Activated CD8-positive, alpha-beta memory T cell treated with anti-CD3 and anti-CD28 coated beads, Interleukin-2, amount 50 U/mL, for 1 hour (primary cell): ENCODE measurements at regions not wholly inside any gene's neighbourhood (a gene's known extent, or its start where the extent isn't known, plus 50 kb on each side); places are given as distances from the start of the nearest gene placed in this dataset.

Experiments
- DNase-seq: peaks from one replicate; pipeline ENCODE4 v3.0.0-alpha.2; 2020; ENCODE audit errors: extremely low read depth

DNA sequence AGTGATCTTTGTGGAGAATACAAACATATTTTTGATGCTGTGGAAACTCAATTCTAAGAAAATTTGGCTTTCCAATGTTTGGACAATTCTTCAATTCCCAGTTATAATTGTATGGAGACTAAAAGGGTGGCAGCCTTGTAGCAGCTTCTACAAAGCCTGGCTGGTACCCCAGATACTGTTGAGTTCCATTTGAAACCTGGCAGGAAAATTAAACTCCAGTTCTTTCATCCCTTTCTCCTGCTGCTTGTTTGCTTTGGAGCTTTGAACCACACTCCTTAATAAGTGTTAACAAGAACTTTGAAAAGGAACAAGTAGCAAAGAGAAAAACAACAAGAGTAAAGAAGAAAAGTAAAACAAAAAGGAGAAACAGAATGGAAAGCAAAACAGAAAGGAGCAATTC is 172.6 kb upstream of the ADAMTS5 start:
- no peak for DNase-seq

DNA sequence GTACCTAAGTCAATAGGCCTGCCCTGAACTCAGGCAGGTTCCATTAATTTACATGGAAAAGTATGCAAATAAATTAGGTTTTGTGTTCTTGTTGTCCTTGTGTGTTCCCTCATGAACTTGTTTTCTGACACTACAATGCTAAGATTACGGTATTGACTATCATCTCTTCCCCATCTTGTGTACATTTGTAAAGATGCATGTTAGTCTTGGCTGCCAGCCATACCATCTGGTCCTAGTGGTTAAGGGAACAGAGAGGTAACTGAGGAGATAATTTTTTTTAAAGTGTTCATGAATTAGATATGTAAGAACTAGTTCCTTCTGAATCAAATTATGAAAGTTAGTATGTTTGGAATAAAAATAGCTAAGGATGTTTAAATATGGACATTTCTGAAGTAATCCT is 167.6 kb upstream of the ADAMTS5 start:
- no peak for DNase-seq

DNA sequence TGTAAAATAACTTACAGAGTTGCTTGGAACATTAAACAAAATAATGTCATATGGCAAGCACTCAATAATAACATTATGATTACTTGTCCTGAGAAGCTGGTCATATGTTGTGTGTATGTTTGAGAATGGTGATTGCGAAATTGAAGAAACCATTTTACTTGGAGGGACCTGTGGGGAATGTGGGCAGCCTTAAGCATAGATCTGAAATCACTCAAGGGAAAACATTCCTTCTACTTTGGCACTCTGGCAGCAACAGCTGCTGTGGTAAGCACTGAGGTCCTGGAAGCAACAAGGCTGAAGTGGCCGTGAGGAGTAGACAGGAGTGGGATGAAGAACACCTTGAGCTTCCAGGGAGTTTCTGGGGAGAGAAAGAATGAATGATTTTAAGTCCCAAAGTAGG is 165.4 kb upstream of the ADAMTS5 start:
- no peak for DNase-seq

DNA sequence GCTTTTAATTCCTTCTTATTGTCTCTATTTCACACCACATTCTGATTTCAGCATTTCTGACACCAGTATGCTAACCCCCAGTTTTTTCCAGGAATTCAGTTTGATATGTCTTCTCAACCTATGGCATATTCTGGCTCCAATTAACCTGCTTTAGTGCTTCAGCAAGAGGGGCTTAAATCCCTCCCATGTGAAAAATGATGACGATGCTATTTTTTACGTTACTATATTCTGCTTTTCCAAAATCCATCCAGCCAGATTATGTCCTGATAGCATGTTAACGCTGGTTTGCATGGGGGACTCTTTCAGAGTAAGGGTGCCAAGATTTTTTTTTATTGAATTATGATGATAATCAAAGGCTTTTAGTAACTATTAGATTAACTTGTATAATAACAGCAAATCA is 163.3 kb upstream of the ADAMTS5 start:
- DNase-seq = no peak

DNA sequence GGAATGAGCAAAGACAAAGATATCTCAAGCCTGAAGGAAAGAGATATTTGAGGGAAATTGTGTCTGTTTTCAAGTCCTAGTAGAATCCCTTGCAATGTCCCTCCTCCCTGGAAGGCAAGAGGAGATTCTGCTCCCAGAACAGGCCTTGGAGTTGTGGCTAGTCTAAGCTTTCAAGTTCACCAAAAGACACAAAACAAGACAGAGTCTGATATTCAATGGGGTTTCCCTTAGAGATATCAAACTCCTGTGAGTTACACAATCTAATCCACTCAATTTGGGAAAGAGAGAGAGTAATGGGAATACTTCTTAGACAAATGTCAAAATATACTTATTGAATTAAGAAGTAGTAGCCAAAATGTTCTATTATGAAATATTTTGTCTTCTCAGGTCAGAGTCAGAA is 162.8 kb upstream of the ADAMTS5 start:
- DNase-seq = no peak

DNA sequence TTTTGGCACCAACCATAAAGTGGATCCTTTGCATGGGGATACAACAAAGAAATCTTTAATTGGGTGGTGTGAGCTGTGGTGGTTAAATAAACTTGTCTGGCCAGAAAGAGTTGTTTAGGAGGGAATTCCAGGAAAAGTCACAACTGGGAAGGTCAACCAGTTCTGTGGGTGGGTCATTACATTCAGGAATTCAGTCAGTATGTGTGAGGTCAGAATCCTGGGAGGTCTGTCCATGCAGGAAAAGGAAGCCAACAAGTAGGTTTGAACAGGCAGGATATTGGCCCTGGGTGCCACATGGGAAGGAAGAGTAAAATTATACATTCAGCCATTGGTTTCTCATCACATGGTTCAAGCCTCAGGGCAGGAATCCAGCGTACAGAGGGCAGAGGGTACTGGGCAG is 162.3 kb upstream of the ADAMTS5 start:
- DNase-seq = no peak

DNA sequence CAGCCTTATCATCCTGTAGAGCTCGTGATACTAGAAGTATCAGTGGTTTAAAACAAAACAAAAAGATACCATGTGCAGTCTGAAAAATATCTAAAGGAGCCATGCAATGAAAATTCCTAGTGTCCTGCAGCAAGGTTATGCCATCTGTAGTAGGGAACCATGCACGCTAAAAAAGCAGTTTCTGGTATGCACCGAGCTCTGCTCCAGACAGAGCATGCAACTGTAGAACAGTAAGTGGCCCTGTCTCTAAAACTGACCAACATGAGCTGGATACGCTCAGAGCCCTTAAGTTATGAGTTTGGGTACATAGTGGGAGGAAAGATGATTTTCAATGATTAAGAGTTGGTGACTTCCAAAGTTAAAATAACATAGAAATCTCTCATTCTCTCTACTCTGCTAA is 159.3 kb upstream of the ADAMTS5 start:
- no peak for DNase-seq

DNA sequence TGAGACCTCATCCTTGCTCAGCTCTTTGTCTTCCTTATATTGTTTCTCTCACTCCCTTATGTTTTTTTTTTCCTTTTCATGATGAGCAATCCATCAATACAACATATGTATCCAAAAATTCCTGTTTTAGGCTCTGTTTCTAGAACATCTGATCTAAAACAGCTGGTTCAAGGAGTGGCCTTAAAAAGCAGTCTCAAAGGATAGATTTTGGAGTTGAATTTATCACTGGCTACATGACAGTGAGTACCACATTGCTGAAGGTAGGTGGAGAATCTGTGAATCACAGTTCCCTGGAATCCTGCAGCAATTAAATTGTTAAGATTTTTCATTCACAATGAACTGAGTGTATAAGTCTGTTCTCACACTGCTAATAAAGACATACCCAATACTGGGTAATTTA is 155.8 kb upstream of the ADAMTS5 start:
- no peak for DNase-seq

DNA sequence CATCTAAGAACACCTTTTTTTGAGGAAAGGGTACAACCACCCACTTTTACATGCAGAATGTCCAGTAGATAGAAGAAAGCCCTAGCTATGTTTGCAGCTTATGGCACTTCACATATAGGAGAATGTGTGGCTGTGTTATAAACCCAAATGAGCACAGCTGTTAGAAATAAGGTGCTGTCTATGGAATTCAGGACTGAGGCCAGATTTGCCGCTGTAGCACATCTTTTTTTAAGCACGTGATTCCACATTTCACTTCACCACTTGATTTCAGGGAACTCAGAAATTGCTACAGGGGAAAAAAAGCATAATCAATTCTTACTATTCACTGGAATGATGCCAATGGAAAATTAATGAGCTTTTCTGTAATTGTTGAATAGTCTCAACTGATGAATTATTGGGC is 147.2 kb upstream of the ADAMTS5 start:
- no peak for DNase-seq

DNA sequence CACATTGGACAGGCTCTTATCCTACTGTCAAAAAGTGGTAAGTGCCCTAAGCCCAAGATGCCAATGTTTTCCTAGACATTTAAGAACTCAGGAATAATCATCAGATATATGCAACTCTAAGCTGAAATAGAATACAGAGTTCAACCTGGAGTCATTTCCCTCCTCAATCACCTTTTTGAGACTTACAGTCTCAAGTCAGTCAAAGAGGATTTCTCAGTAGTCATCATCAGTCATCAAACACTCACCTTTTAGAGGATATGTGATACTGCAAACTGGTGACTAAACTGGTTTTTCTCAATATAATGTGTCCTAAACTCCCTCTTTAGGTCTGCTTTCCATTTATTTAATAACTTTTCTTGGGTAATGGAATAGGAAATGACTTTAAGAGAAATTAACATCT is 145.3 kb upstream of the ADAMTS5 start:
- no peak for DNase-seq

DNA sequence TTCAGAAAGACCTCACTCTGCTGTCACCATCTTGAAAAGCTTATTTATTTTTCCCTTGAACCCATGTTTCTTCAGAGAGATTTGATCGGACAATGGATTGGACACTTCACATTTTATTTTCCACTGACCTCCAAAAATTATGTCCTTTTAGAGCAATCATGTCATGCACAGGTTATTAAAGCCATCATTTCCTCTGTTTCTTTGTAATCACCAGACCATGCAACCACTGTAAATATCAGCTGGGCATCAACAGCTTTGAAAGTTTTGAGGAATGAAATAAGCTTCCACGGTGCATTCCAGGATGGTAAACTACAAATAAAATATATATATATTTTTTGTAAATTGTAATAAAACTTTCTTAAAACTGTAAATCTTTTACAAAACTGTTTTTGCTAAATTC is 144.1 kb upstream of the ADAMTS5 start:
- DNase-seq = no peak

DNA sequence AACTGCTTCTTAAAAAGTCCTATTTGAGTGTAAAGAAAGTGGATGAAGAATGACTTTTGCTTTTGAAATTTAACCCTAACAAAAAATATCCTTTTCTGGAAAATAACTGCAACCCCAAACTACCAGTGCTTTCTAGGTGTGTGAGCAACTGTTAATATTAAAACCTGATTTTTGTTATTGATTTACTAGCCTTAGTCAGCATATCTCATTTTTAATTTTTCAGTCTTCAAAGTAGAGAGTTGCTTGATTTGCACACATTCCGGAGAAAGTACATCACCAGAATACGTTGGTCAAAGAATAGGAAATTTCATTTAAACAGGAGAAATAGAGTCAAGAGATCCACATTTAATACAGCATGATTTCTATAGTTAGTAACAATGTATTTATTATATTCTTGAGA is 141.8 kb upstream of the ADAMTS5 start:
- DNase-seq = no peak

DNA sequence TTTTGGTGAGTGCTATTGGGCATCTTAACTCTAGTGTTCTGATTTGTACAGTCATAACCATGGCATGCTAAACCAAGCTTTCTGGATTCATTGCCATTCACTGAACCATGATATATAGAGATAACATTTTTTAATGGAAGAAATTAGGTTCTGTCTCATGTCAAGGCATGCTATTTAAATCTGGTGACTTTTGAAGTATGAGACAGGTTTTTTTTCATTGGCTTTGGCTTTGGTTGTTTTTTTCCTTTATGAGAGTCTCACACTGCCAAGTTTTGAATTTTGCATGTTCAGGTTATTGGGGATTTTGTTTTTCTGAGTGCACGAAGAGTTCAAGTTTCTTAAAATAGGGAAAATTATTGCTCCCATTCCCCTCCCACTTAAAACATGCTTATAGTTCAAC is 141.3 kb upstream of the ADAMTS5 start:
- no peak for DNase-seq

DNA sequence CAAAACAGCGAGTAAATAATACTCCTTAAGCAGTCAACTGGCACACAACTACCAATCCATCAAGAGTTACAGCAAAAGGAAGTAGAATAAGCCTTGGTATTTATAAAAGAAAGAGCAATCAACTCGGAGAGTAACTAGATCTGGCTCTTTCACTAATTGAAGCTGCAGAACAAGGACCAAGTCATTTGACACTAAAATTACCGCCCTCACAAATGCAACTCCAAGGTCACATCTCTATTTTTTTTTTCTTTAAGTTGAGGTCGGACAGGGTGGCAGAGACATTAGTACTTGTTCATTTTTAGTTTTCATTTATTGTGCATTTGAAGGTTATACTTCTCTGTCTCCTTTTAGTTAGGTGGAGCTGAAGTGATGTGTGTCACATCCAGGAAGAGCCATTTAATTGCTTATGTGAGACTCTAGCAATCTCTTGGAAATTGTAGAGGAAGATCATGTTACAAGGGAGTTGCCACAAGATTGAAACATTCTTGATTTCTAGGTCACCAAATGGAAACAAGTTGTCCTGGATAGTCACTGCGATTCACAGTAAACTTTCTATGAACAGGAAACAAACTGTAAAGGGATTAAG is 138.1 kb upstream of the ADAMTS5 start:
- DNase-seq = no peak

DNA sequence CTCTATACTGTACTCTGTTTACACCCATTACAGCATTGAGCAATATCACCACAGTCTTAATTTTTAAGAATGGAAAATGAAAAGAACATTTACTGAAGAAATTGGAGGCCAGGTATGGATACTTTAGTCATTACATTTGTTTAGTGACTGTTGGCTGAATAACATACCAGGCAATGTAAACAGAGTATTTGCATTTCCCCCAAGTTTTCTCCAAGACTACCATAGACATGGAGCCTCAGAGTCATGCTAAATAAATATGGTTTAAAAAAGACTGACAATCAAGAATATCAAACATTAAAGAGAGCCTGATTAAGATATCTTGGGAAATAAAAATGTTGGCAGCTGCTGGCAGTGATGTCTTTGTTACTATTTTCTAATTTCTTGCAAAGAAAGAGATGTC is 136.9 kb upstream of the ADAMTS5 start:
- DNase-seq = no peak

DNA sequence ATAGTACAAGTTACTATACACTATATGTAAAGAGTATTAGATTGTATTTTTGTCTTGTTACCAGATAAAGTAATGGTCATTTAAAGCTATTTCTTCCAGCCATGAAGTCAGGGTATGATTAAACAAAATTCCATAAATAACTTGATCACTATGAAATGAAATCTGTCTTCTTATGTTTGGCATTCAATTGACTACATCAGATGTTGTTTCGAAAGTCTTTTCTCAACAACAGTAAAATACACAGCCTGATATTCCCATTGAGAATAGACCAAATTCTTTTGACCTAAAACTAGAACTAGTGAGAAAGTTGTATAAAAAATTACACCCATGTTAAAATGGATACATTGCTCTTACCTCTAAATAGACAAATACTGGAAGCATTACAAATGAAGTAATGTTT is 134.6 kb upstream of the ADAMTS5 start:
- DNase-seq = no peak

DNA sequence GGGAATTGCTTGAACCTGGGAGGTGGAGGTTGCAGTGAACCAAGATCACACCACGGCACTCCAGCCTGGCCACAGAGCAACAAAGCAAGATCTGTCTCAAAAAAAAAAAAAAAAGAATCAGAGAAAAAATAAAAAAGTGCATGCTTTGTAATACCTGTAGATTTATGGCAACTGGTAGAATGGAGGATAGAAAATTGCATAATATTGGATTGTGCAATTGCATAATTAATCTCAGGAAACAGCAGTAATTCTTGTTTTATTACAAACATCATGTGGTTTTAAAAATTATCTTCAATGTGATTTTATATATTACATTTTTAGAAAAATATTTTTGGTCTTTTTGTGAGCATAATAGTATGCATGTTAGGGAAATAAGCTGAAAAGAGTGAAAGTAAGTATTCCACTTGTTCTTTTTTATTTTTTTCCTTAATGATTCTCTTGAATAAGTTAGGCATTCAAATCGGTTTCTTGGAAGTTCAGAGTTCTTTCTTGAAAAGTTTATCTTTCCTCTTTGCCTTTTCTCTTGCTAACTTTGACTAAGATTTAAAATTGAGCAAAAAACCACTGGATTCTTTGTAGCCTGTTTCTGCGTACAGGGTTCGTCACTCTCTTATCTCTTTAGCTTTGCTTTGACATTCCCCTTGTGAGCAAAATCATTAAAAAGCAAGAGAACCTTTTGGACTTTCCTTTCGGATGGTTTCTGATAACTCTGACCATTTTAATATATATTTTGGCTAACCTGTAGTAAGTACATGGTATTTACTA is 127.5 kb upstream of the ADAMTS5 start:
- DNase-seq = no peak

DNA sequence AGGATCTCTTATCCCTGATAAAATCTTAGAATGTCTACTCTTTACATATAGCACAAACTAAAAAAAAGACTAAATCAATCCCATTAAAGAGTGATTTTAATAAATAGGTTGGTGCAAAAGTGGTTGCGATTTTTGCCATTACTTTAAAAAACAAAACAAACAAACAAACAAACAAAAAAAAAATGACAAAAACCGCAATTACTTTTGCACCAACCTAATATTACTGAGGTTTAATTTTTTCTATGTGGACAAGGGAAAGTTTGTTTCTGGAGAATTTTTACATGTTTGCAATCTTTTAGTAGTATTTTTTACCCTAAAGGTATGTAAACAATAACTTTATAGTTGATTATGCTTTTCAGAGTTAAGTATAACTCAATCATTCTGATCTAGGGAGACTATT is 119.7 kb upstream of the ADAMTS5 start:
- DNase-seq = no peak

DNA sequence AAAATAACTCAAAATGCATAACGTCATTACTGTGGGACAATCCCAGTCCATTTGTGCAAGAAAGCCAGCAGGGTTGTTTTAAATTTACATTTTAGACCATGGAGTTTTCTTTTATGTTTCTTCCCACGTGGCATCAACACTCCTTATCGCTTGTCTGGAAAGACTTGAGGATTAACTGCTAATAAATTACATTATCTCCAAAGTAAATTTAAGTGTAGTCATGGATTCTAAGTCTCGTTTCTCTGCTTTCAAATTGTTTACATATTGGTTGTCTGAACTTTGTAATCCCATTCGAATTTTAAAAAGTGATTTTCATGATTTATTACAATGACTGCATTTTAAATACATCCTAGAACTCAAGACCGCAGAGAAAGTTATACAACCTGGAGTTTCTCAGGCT is 119.3 kb upstream of the ADAMTS5 start:
- no peak for DNase-seq

DNA sequence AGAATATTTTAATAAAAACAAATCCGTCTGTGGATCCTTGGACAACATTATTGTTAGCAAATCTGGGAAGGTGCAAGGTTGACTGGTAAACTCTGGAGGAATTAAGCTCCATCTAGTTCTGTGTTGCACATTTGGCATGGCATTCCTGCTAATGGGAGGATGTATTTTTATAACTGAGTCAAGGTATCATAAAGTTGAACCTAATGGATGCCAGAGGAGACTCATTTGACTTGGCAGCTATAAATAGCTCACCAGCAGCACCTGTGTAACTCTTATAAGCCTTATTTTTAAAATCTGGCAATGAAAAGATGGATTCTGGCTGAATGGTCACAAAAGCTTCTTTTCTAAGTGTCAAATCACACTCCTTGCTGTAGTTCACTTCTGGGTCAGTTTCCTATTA is 118.5 kb upstream of the ADAMTS5 start:
- DNase-seq = no peak

DNA sequence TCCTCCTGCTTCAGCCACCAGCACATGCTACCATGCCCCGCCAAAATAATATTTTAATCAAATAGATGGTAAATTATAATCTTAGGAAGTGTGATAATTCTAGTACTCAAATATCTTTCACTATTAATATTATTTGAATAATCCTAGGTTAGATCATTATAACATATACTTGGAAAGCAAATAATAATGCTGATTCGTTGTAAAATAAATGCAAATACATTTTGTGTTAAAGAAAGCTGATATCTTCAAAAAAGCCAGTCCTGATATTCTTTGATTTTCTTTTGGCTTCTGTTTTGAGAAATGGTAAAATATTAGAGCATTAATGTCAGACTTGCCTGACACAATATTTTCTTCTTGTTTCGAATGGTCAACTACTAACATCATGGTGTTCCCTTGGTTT is 116.3 kb upstream of the ADAMTS5 start:
- no peak for DNase-seq

DNA sequence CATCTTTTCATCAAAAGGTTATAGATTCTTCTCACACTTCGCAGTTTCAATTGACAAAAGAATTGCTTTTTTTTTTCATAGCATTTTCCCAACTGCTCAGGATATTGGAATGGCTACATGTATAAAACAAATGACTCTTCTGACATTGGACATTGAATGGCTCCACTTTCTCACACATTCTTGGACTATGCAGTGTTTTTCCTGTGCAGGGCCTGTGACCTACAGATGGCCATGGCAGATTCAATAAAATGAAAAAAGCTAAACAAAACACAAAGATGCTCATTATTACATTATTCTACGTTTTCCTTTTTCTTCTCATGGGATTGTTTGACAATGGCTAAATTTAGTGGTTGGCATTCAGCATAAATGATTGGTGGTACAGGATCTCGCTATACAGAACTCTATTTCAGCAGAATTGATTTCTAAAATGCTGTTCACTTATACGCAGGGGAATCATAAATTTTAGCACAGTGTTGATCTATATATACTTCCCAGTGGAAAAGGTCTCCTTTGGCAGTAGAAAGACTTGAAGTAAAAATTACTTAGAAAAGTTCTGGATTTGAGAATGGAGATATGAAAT is 115.6 kb upstream of the ADAMTS5 start:
- no peak for DNase-seq

DNA sequence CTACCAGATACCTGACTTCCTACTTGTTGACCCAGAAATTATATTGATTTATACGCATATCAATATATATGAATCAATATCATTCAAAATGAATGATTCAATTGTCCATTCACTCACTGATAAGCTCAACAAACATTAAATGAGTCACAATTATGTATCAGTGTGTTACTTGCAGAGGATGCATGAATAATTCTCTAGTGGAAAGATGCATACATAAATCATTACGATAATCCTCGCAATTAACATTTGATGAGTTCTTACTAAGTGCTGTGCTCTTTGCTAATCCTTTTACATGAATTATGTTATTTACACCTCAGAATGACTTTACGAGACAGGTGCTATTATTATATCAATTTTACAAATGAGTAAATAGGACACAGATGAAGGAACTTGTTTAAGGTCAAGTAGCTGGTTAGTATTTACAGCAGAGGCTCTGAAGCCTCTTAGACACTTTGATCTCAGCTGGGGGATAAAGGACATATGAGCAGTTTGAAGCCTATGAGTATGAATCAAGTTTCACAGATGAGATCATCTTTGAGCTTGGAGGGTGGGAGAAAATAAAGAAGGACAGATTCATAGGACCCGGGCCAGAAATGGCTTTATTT is 112.8 kb upstream of the ADAMTS5 start:
- DNase-seq = no peak
